ENCODE measurements at regions not wholly inside any gene's neighbourhood (a gene's known extent, or its start where the extent isn't known, plus 50 kb on each side); places are given as distances from the start of the nearest gene placed in this dataset.

GRCh38 chr4:35695421-35695820 lies 548.9 kb downstream of the ARAP2 start:
- Histone ChIP-seq H3K4me1 (no peaks in the 10 kb centered on the region), H3K4me3 (no peak overlapping the region), H3K9me3 (no peaks in the 10 kb centered on the region), H3K36me3 (no peaks in the 10 kb centered on the region), H3K27ac (no peak overlapping the region), H3K27me3 (no peaks in the 10 kb centered on the region)
- no peak for DNase-seq (ENCODE audit: low spot score in 2 of 2)
- intact Hi-C loops (cut with DNase I; ENCODE audit: low total_unique reads) = no loop called here
- TF ChIP-seq POLR2A (IDR thresholded peaks at IDR 0.05) (no peak), POLR2AphosphoS5 (IDR thresholded peaks at IDR 0.05) (no peak), CTCF (IDR thresholded peaks at IDR 0.05) (no peak)

- no peak for DNase-seq (ENCODE audit: low spot score in 2 of 2)
- H3K4me3 ChIP-seq = no peak overlapping the region
- no peak for TF ChIP-seq POLR2A (IDR thresholded peaks at IDR 0.05)
- no peak for TF ChIP-seq CTCF (IDR thresholded peaks at IDR 0.05)
- no peak for TF ChIP-seq POLR2AphosphoS5 (IDR thresholded peaks at IDR 0.05)
- no peaks in the 10 kb centered on the region for H3K9me3 ChIP-seq
- intact Hi-C loops (cut with DNase I; ENCODE audit: low total_unique reads) = no loop called here
- no peaks in the 10 kb centered on the region for H3K4me1 ChIP-seq
- no peaks in the 10 kb centered on the region for H3K27me3 ChIP-seq
- H3K27ac ChIP-seq = no peak overlapping the region
- no peaks in the 10 kb centered on the region for H3K36me3 ChIP-seq
Observed at GRCh38 chr4:35697210-35697736, 547.0 kb downstream of the ARAP2 start.

GRCh38 chr4:35700663-35701062 lies 543.7 kb downstream of the ARAP2 start:
- no peak for TF ChIP-seq CTCF (IDR thresholded peaks at IDR 0.05)
- TF ChIP-seq POLR2A (IDR thresholded peaks at IDR 0.05) = no peak
- TF ChIP-seq POLR2AphosphoS5 (IDR thresholded peaks at IDR 0.05) = no peak
- intact Hi-C loops (cut with DNase I; ENCODE audit: low total_unique reads) = no loop called here
- Histone ChIP-seq H3K27me3 (no peaks in the 10 kb centered on the region), H3K9me3 (no peaks in the 10 kb centered on the region), H3K4me3 (no peak overlapping the region), H3K27ac (no peak overlapping the region), H3K4me1 (no peaks in the 10 kb centered on the region), H3K36me3 (no peaks in the 10 kb centered on the region)
- no peak for DNase-seq (ENCODE audit: low spot score in 2 of 2)

GRCh38 chr4:35709080-35709479 lies 535.2 kb downstream of the ARAP2 start:
- TF ChIP-seq POLR2A (IDR thresholded peaks at IDR 0.05) (no peak), CTCF (IDR thresholded peaks at IDR 0.05) (no peak), POLR2AphosphoS5 (IDR thresholded peaks at IDR 0.05) (no peak)
- H3K36me3 ChIP-seq = no peaks in the 10 kb centered on the region
- no peak for DNase-seq (ENCODE audit: low spot score in 2 of 2)
- H3K27ac ChIP-seq = no peak overlapping the region
- intact Hi-C loops (cut with DNase I; ENCODE audit: low total_unique reads) = no loop called here
- H3K4me3 ChIP-seq = no peak overlapping the region
- H3K9me3 ChIP-seq = peaks cover 15 to 17% of the 10 kb centered on the region in 2 donors
- no peaks in the 10 kb centered on the region for H3K4me1 ChIP-seq
- no peaks in the 10 kb centered on the region for H3K27me3 ChIP-seq

- H3K27ac ChIP-seq = no peak overlapping the region
- no peak overlapping the region for H3K4me3 ChIP-seq
- no peak for TF ChIP-seq POLR2A (IDR thresholded peaks at IDR 0.05)
- no peak for TF ChIP-seq POLR2AphosphoS5 (IDR thresholded peaks at IDR 0.05)
- TF ChIP-seq CTCF (IDR thresholded peaks at IDR 0.05) = no peak
- peaks cover 15 to 27% of the 10 kb centered on the region in 2 donors for H3K9me3 ChIP-seq
- H3K36me3 ChIP-seq = no peaks in the 10 kb centered on the region
- no peaks in the 10 kb centered on the region for H3K4me1 ChIP-seq
- H3K27me3 ChIP-seq = no peaks in the 10 kb centered on the region
- DNase-seq (ENCODE audit: low spot score in 2 of 2) = no peak
- intact Hi-C loops (cut with DNase I; ENCODE audit: low total_unique reads) = no loop called here
Observed at GRCh38 chr4:35710343-35710742, 534.0 kb downstream of the ARAP2 start.
